ENCODE measurements at regions not wholly inside any gene's neighbourhood (a gene's known extent, or its start where the extent isn't known, plus 50 kb on each side); places are given as distances from the start of the nearest gene placed in this dataset.

GRCh38 chr13:93145199-93145598, 81.4 kb upstream of the GPC6 start:
- DNase-seq: no peak

GRCh38 chr13:93146584-93147297, 79.9 kb upstream of the GPC6 start:
- DNase-seq: no peak

GRCh38 chr13:93147298-93147645, 79.3 kb upstream of the GPC6 start:
- no peak for DNase-seq

- no peak for DNase-seq
Measured at GRCh38 chr13:93147946-93148345, 78.7 kb upstream of the GPC6 start.

- no peak for DNase-seq
Measured at GRCh38 chr13:93151277-93151676, 75.3 kb upstream of the GPC6 start.

GRCh38 chr13:93158565-93158964, 68.0 kb upstream of the GPC6 start:
- DNase-seq: no peak

GRCh38 chr13:93169980-93170379, 56.6 kb upstream of the GPC6 start:
- no peak for DNase-seq

- no peak for DNase-seq
Measured at GRCh38 chr13:93172109-93172508, 54.5 kb upstream of the GPC6 start.

GRCh38 chr13:93173654-93174053, 53.0 kb upstream of the GPC6 start:
- no peak for DNase-seq

GRCh38 chr13:93174260-93174659, 52.3 kb upstream of the GPC6 start:
- DNase-seq: no peak
